H9 (cell line): ENCODE measurements at regions not wholly inside any gene's neighbourhood (a gene's known extent, or its start where the extent isn't known, plus 50 kb on each side); places are given as distances from the start of the nearest gene placed in this dataset.
A peak's percentile ranks its signal among the peaks of the same experiment; 100 is the strongest.

Source experiments
- DNase-seq: peaks from one replicate; pipeline ENCODE4 v3.0.0-alpha.2; 2017
- H2AFZ ChIP-seq: one replicate; pipeline ENCODE4 v1.6.1; 2013; ENCODE audit warnings: mild to moderate bottlenecking, low read length, control low read depth, moderate library complexity
- H2AK5ac ChIP-seq: 2 replicates; pipeline ENCODE4 v1.6.1; 2013; ENCODE audit warnings: low read length, control low read depth, mixed read lengths; ENCODE audit not compliant: insufficient read length
- H2BK120ac ChIP-seq: one replicate; pipeline ENCODE4 v1.6.1; 2013; ENCODE audit warnings: low read depth, mild to moderate bottlenecking, low read length, control low read depth, inconsistent platforms; ENCODE audit not compliant: poor library complexity, severe bottlenecking
- H2BK12ac ChIP-seq: 2 replicates; pipeline ENCODE4 v1.6.1; 2013; ENCODE audit warnings: low read length, control low read depth, mixed read lengths, low read depth; ENCODE audit not compliant: insufficient read length
- H2BK15ac ChIP-seq: 2 replicates; pipeline ENCODE4 v1.6.1; 2013; ENCODE audit warnings: low read depth, low read length, control low read depth
- H2BK20ac ChIP-seq: one replicate; pipeline ENCODE4 v1.6.1; 2013; ENCODE audit warnings: low read depth, mild to moderate bottlenecking, low read length, control low read depth, inconsistent platforms; ENCODE audit not compliant: poor library complexity, severe bottlenecking
- H2BK5ac ChIP-seq: 2 replicates; pipeline ENCODE4 v1.6.1; 2013; ENCODE audit warnings: low read length, control low read depth, mixed read lengths; ENCODE audit not compliant: insufficient read length
- H3K14ac ChIP-seq: 2 replicates; pipeline ENCODE4 v1.6.1; 2013; ENCODE audit warnings: low read length, control low read depth; ENCODE audit not compliant: insufficient read depth
- H3K18ac ChIP-seq: 2 replicates; pipeline ENCODE4 v1.6.1; 2013; ENCODE audit warnings: low read depth, mild to moderate bottlenecking, mixed read lengths, low read length, control low read depth; ENCODE audit not compliant: insufficient read length
- H3K23ac ChIP-seq: 2 replicates; pipeline ENCODE4 v1.6.1; 2013; ENCODE audit warnings: low read length, control low read depth, mixed read lengths, low read depth; ENCODE audit not compliant: insufficient read length
- H3K23me2 ChIP-seq: 2 replicates; pipeline ENCODE4 v1.6.1; 2013; ENCODE audit warnings: low read depth, mild to moderate bottlenecking, mixed read lengths, low read length, control low read depth; ENCODE audit not compliant: insufficient read length, poor library complexity, severe bottlenecking
- H3K27ac ChIP-seq: 2 replicates; pipeline ENCODE4 v1.5.1; 2013; ENCODE audit warnings: low read length, control low read depth, mixed read lengths, low read depth; ENCODE audit not compliant: insufficient read length
- H3K27me3 ChIP-seq: 2 replicates; pipeline ENCODE4 v1.6.1; 2013; ENCODE audit warnings: low read length, control low read depth, inconsistent platforms; ENCODE audit not compliant: insufficient read depth
- H3K4ac ChIP-seq: 2 replicates; pipeline ENCODE4 v1.6.1; 2013; ENCODE audit warnings: low read depth, mild to moderate bottlenecking, control low read depth, inconsistent platforms, low read length, moderate library complexity
- H3K4me1 ChIP-seq: 2 replicates; pipeline ENCODE4 v1.6.1; 2013; ENCODE audit warnings: low read length, control low read depth, inconsistent platforms; ENCODE audit not compliant: insufficient read depth
- H3K4me2 ChIP-seq: 2 replicates; pipeline ENCODE4 v1.6.1; 2013; ENCODE audit warnings: low read length, control low read depth, mixed read lengths; ENCODE audit not compliant: insufficient read length, insufficient read depth
- H3K56ac ChIP-seq: 2 replicates; pipeline ENCODE4 v1.6.1; 2013; ENCODE audit warnings: low read depth, mild to moderate bottlenecking, mixed read lengths, low read length, control low read depth; ENCODE audit not compliant: insufficient read length
- H3K79me1 ChIP-seq: 2 replicates; pipeline ENCODE4 v1.6.1; 2013; ENCODE audit warnings: low read depth, mild to moderate bottlenecking, moderate library complexity, low read length, control low read depth, inconsistent platforms; ENCODE audit not compliant: insufficient read depth, poor library complexity, severe bottlenecking
- H3K79me2 ChIP-seq: 2 replicates; pipeline ENCODE4 v1.6.1; 2013; ENCODE audit warnings: low read length, control low read depth, inconsistent platforms; ENCODE audit not compliant: insufficient read depth
- H3K9ac ChIP-seq: 2 replicates; pipeline ENCODE4 v1.6.1; 2013; ENCODE audit warnings: low read length, control low read depth, mixed read lengths; ENCODE audit not compliant: insufficient read length; ENCODE audit errors: extremely low read depth
- H3K9me3 ChIP-seq: one replicate; pipeline ENCODE4 v1.6.1; 2013; ENCODE audit warnings: low read depth, low read length, inconsistent platforms; ENCODE audit not compliant: control insufficient read depth
- H3T11ph ChIP-seq: one replicate; pipeline ENCODE4 v1.6.1; 2013; ENCODE audit warnings: mild to moderate bottlenecking, low read length, control low read depth, inconsistent platforms
- H4K20me1 ChIP-seq: one replicate; pipeline ENCODE4 v1.6.1; 2013; ENCODE audit not compliant: control insufficient read depth, insufficient read length, insufficient read depth
- H4K5ac ChIP-seq: 2 replicates; pipeline ENCODE4 v1.6.1; 2013; ENCODE audit warnings: low read depth, mild to moderate bottlenecking, mixed read lengths, low read length, control low read depth; ENCODE audit not compliant: insufficient read length
- H4K8ac ChIP-seq: replicated peaks from 2 replicates; pipeline ENCODE4 v1.6.1; 2013; ENCODE audit warnings: low read length, control low read depth, mixed read lengths, low read depth; ENCODE audit not compliant: insufficient read length
- H4K91ac ChIP-seq: 2 replicates; pipeline ENCODE4 v1.6.1; 2013; ENCODE audit warnings: low read depth, mild to moderate bottlenecking, moderate library complexity, mixed read lengths, low read length, control low read depth; ENCODE audit not compliant: insufficient read length
- H3K27ac Mint-ChIP-seq, 3 experiments: 2 replicates in 2 of 3; 3 replicates in 1 of 3; pipeline ENCODE4 v1.8.0; 2020 to 2021; ENCODE audit warnings: mixed read lengths in 3 of 3, mild to moderate bottlenecking in 1 of 3, moderate library complexity in 1 of 3
- H3K27me3 Mint-ChIP-seq: 2 replicates; pipeline ENCODE4 v1.8.0; 2021; ENCODE audit warnings: low read depth, mild to moderate bottlenecking, moderate library complexity, mixed read lengths
- H3K36me3 Mint-ChIP-seq, 3 experiments: 2 replicates in 2 of 3; 3 replicates in 1 of 3; pipeline ENCODE4 v1.8.0; 2020 to 2021; ENCODE audit warnings: low read depth in 3 of 3, mixed read lengths in 3 of 3; ENCODE audit not compliant: insufficient read depth in 1 of 3
- H3K4me1 Mint-ChIP-seq, 2 experiments: 2 replicates each; pipeline ENCODE4 v1.8.0; 2020; ENCODE audit warnings: mixed read lengths in 2 of 2
- H3K4me3 Mint-ChIP-seq, 2 experiments: 2 replicates in 1 of 2; 3 replicates in 1 of 2; pipeline ENCODE4 v1.8.0; 2020 to 2021; ENCODE audit warnings: mild to moderate bottlenecking in 2 of 2, mixed read lengths in 2 of 2, moderate library complexity in 1 of 2
- H3K9me3 Mint-ChIP-seq, 2 experiments: 2 replicates in 1 of 2; 3 replicates in 1 of 2; pipeline ENCODE4 v1.8.0; 2020; ENCODE audit warnings: mild to moderate bottlenecking in 2 of 2, mixed read lengths in 2 of 2, moderate library complexity in 1 of 2
- WGBS: extraction: QIAGEN DNeasy Blood & Tissue Kit; methylation state at CpG from one replicate; pipeline ENCODE4 v1.1.7; 2013; ENCODE audit warnings: missing lambda C conversion rate, low lambda C conversion rate, mixed read lengths; ENCODE audit not compliant: insufficient read length; ENCODE audit errors: extremely low coverage; 5-methylcytosine and 5-hydroxymethylcytosine counted together
- TF ChIP-seq, protein P1 (sequence below): fragments of 200-600 bp; sonication (generic); conservative IDR thresholded peaks from 3 replicates; pipeline ENCODE4 v1.8.0; 2021; ENCODE audit warnings: antibody characterized with exemption, mild to moderate bottlenecking

- no peak overlapping the region for H2BK5ac ChIP-seq
- H3K23ac ChIP-seq, result no peak overlapping the region
- no peak overlapping the region for H2AFZ ChIP-seq
- H3K18ac ChIP-seq, result no peak overlapping the region
- Mint-ChIP-seq H3K9me3 (peaks cover 6 to 13% of the 10 kb centered on the region in 2 experiments; a peak in 4 of 5 replicates), H3K27ac (no peak overlapping the region), H3K27me3 (peaks cover 6% of the 10 kb centered on the region), H3K4me1 (0 out of 4 replicates have a peak, but pooled peaks cover 0 to 2% of the 10 kb centered on the region in 2 experiments), H3K4me3 (no peak overlapping the region), H3K36me3 (0 out of 7 replicates have a peak, but pooled peaks cover 0 to 4% (median 0%) of the 10 kb centered on the region in 3 experiments)
- no peak overlapping the region for H3K56ac ChIP-seq
- TF ChIP-seq, protein P1, sequence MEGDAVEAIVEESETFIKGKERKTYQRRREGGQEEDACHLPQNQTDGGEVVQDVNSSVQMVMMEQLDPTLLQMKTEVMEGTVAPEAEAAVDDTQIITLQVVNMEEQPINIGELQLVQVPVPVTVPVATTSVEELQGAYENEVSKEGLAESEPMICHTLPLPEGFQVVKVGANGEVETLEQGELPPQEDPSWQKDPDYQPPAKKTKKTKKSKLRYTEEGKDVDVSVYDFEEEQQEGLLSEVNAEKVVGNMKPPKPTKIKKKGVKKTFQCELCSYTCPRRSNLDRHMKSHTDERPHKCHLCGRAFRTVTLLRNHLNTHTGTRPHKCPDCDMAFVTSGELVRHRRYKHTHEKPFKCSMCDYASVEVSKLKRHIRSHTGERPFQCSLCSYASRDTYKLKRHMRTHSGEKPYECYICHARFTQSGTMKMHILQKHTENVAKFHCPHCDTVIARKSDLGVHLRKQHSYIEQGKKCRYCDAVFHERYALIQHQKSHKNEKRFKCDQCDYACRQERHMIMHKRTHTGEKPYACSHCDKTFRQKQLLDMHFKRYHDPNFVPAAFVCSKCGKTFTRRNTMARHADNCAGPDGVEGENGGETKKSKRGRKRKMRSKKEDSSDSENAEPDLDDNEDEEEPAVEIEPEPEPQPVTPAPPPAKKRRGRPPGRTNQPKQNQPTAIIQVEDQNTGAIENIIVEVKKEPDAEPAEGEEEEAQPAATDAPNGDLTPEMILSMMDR, result peak; percentile 66
- no peak overlapping the region for H3K9ac ChIP-seq
- H3K27me3 ChIP-seq, result no peaks in the 10 kb centered on the region
- no peak overlapping the region for H2BK120ac ChIP-seq
- H3K14ac ChIP-seq, result no peak overlapping the region
- no peak overlapping the region for H4K5ac ChIP-seq
- no peak overlapping the region for H3K4ac ChIP-seq
- H4K91ac ChIP-seq, result no peak overlapping the region
- H4K8ac ChIP-seq, result no peak overlapping the region
- H3K23me2 ChIP-seq, result no peaks in the 10 kb centered on the region
- peak; percentile 76 for DNase-seq
- H3K79me2 ChIP-seq, result no peaks in the 10 kb centered on the region
- H3K79me1 ChIP-seq, result no peaks in the 10 kb centered on the region
- H3T11ph ChIP-seq, result no peak overlapping the region
- no peak overlapping the region for H2BK12ac ChIP-seq
- no peak overlapping the region for H3K4me2 ChIP-seq
- no CpG with 5 or more reads among the region's 14 CpGs for WGBS
- no peak overlapping the region for H3K27ac ChIP-seq
- H2AK5ac ChIP-seq, result no peak overlapping the region
- H3K9me3 ChIP-seq, result no peaks in the 10 kb centered on the region
- no peaks in the 10 kb centered on the region for H3K4me1 ChIP-seq
- no peak overlapping the region for H2BK20ac ChIP-seq
- no peak overlapping the region for H2BK15ac ChIP-seq
- no peaks in the 10 kb centered on the region for H4K20me1 ChIP-seq
Measured at GRCh38 chr5:173396311-173396993, 68.2 kb upstream of the STC2 start.
